HG03442 (cell line): ENCODE measurements at regions not wholly inside any gene's neighbourhood (a gene's known extent, or its start where the extent isn't known, plus 50 kb on each side); places are given as distances from the start of the nearest gene placed in this dataset.
"Not testable (repeated sequence)": the region's sequence is repeated elsewhere in the genome, so short reads cannot be mapped to it uniquely, and the experiment has no call there.

Source experiments
- ATAC-seq: cut with Tn5 transposase; IDR thresholded peaks from one replicate; pipeline ENCODE4 v1.9.1; 2021; ENCODE audit warnings: mild to moderate bottlenecking, moderate library complexity; ENCODE audit not compliant: unreplicated experiment

DNA sequence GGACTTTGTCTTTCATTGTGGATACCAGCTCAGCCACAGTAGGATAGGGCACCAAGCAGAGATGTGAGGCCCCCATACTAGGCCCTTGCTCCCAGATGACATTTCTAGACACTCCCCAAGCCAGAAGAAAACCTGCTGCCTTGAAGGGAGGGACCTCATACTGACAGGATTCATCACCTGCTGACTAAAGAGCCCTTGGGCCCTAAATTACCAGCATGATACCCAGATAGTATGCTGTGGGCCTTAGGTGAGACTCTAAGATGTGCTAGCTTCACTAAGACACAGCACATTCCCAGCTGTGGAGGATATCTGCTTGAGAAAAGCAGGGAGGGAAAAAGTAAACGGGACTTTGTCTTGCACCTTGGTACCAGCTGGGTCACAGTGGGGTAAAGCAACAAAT, 324.0 kb downstream of the TBL1XR1 start:
- ATAC-seq: no peak

GRCh38 chr3:176872771-176873209, 324.5 kb downstream of the TBL1XR1 start:
- ATAC-seq: peak; percentile 99

DNA sequence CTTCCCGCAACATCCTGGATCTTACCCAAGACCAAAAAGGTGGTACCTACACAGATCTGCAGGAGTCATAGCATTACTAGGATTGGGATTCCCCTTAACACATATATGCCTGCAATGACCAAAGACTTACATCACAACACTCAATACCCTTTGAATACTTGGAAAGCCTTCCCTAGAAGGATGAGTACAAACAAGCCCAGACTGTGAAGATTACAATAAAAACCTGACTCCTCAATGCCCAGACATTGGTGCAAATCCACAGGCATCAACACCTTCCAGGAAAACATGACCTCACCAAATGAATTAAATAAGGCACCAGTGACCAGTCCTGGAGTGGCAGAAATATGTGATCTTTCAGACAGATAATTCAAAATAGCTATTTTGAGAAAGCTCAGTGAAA, 326.8 kb downstream of the TBL1XR1 start:
- no peak for ATAC-seq

GRCh38 chr3:176867681-176868663, 329.3 kb downstream of the TBL1XR1 start:
- ATAC-seq: no peak

DNA sequence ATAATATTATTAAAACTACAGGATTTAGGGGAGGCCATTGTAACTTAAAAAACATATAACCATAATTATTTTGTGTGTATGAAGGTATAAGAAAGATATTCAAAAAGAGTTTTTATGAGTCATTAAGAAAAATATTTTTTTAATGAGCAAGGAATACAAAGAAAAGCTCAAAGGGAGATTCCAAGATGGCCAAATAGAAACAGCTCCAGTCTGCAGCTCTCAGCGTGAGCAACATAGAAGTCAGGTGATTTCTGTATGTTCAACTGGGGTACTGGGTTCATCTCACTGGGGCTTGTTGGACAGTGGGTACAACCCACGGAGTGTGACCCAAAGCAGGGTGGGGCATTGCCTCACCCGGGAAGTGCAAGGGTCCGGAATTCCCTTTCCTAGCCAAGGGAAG, 336.1 kb downstream of the TBL1XR1 start:
- no peak for ATAC-seq

DNA sequence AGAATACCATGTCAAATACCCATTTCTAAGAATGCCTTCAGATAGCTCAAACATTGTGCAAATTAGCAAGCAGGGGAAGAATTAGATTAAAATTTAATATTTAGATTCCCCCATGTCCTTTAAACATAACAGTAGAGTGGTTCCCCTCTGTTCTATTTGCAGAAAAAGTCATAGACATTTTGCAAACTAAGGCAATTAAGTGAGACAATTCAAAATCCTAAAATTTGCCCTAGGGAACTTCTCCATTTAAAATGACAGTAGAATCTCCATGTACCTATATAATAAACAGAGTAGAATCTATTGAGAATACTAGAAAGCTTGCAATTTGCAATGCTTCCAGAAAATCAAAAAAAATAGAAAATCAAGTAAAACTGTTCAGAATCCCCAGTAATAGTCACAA, 340.6 kb downstream of the TBL1XR1 start:
- ATAC-seq: no peak

GRCh38 chr3:176855901-176856486, 341.3 kb downstream of the TBL1XR1 start:
- ATAC-seq: no peak

GRCh38 chr3:176855213-176855612, 342.1 kb downstream of the TBL1XR1 start:
- ATAC-seq: no peak

DNA sequence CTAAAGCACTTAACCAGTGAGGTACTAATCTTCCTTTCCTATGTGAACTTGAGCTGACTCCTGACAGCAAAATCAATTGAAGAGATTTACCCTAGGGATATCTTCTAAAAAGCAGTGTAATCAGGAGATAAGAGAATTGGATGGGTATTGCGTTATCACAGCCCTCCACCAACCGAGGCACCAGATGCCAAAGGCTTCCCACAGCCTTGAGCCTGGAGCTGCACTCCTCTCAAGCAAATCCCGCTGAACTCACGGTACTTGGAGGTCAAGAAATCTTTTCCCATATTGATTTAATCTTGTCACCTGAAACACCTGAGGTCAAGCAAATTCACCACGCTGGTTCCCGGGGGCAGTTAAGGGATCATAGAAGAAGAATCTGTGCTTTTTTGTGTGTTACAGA, 346.8 kb downstream of the TBL1XR1 start:
- no peak for ATAC-seq

DNA sequence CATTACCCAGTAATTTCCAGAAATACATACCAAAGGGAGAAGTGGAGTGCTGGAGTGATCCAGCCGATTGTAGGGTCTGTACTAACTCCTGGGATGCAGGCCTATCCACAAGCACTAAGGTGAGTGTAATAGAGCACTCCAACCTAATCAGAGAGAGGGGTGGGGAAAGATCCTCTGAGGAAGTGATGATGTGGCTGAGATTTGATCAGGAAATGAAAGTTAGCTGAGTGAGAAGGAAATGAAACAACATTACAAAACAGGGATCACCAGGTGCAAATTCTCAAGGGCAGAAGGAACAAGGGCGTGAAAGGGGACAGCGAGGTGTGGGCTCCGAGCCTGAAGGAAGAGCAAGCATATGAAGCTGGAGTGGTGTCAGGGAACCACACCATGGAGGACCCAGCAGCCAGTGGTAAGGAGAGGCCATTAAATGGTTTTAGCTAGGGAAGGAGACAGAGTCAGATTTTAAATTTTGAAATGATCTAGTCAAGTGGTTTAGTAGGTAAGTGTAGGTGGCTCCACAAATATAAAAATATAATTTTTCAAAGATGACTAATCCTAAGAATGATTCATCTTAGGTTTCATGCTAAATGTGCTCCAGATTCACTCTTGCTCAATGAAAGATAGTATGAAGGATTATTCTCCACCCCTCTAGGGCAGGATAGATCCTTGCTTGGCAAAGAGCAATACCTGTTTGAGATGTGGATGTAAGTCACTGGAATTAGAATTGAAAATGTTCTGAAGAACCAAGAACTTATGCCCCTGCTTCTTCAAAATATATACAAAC, 348.7 kb downstream of the TBL1XR1 start:
- no peak for ATAC-seq

GRCh38 chr3:176842914-176843313, 354.4 kb downstream of the TBL1XR1 start:
- ATAC-seq: no peak

GRCh38 chr3:176840641-176841286, 356.5 kb downstream of the TBL1XR1 start:
- no peak for ATAC-seq

DNA sequence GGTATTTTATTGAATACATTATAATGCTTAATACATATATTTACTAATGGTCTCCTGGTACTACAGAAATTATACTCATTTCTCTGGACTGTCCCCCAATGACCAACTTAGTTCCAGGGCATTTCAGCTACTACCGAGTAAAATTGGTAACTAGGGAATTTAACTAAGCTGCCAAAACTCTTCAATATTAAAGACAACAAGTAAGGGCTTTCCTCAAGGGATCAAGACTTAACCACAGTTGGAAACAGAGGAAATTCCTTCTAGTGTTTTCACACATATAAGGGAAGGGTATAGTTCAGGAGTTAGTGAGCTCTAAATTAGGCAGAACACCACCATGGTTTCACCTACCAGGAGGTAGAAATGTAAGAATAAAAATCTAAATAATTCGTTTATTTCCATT, 357.4 kb downstream of the TBL1XR1 start:
- no peak for ATAC-seq

DNA sequence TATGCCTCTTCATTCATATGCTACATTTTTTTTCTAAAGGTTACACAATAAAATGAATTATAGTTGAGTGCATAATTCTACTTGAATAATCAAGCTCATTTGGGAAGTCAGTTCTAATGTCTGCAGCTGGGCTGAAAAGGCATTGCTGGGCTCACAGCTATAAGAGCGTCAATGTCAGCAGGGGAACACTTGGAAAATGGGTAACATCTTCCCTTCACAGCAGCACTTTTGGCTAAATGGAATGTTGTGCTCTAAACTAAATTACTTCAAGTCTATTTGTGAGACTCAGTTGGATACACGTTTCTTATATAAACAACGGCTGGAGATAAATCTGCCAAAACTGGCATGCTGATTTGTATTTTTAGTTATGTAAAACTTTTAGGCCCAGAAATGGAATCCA, 357.8 kb downstream of the TBL1XR1 start:
- no peak for ATAC-seq

DNA sequence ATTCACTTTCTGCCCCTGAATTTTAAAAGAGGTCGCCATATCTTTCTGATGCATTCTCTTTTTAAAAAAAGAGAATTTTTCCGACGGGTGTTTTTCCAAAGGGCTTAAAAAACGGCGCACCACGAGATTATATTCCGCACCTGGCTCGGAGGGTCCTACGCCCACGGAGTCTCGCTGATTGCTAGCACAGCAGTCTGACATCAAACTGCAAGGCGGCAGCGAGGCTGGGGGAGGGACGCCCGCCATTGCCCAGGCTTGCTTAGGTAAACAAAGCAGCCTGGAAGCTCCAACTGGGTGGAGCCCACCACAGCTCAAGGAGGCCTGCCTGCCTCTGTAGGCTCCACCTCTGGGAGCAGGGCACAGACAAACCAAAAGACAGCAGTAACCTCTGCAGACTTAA, 370.0 kb downstream of the TBL1XR1 start:
- not testable (repeated sequence) for ATAC-seq

DNA sequence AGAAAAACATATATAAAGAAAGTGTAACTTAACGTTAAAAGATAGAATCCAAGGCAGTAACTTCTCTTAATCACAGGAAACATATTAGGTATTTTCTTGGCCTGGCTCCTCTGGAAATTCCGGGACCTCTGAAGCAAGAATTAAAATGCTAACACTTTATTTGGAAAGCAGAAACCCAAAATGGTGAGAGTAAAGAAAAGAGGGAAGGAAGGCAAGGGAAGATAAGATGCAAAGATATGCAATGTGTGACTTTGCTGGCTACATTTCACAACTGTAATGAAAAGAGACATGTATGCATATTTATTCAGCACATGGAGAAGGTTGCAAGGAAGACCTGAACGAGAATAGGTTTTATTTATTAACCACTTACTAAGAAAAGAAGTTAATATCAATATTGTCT, 372.5 kb downstream of the TBL1XR1 start:
- ATAC-seq: no peak

DNA sequence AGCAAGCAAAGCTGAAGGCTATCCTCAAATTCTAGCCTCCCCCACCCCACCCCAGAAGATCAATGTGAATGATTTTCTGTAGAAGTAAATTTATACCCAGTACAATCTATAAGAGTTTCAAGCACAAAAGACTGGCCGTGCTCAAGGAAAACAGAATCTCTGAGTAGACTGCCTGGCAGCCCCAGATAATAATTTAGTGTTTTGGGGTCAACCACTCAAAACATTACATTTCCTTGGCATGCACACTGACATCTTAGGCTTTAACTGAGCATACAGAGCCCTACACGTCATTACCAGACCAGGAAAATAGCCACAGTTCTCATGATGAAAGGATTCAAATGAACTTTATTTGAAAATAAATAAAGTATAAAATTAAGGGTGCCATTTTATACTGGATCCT, 376.5 kb downstream of the TBL1XR1 start:
- ATAC-seq: no peak

DNA sequence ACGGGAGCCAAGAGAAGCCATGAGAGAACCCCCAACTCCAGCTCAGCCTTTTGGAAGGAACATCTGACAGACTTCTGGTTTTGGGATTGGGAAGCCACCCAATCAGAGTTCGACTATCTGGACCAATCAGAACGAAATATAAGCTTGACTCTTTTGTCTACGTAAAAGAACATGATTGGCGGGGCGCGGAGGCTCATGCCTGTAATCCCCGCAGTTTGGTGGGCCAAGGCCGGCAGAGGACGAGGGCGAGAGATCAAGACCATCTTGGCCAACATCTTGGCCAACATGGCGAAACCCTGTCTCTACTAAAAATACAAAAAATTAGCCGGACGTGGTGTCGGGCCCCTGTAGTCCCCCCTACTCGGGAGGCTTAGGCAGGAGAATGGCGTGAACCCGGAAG, 380.3 kb downstream of the TBL1XR1 start:
- no peak for ATAC-seq

DNA sequence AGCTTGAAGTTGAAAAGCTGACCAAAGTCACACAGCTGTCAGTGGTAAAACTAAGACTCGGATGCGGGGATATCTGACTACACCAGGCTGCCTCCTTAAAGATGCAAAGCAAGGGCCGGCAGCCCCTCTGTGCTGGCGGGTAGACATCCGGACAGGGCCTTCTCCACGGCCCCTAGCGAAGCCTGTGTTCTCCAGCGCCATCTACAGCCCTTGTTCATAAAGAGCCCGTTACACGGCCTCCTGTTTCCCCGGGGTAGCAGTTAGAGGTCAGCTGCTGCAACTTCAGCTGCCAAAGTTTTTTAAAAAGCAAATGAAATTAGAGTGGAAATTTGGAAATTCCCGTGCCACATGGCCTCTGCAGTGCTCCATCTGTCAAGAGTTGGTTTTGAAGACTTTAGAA, 383.0 kb downstream of the TBL1XR1 start:
- ATAC-seq: peak; percentile 98

- ATAC-seq: no peak
These were observed 389.3 kb downstream of the TBL1XR1 start for GRCh38 chr3:176807938-176808337.

- ATAC-seq: no peak
These were observed 397.6 kb downstream of the TBL1XR1 start for GRCh38 chr3:176799675-176800074.
